ENCODE measurements at regions not wholly inside any gene's neighbourhood (a gene's known extent, or its start where the extent isn't known, plus 50 kb on each side); places are given as distances from the start of the nearest gene placed in this dataset.

- TF ChIP-seq, protein P1, sequence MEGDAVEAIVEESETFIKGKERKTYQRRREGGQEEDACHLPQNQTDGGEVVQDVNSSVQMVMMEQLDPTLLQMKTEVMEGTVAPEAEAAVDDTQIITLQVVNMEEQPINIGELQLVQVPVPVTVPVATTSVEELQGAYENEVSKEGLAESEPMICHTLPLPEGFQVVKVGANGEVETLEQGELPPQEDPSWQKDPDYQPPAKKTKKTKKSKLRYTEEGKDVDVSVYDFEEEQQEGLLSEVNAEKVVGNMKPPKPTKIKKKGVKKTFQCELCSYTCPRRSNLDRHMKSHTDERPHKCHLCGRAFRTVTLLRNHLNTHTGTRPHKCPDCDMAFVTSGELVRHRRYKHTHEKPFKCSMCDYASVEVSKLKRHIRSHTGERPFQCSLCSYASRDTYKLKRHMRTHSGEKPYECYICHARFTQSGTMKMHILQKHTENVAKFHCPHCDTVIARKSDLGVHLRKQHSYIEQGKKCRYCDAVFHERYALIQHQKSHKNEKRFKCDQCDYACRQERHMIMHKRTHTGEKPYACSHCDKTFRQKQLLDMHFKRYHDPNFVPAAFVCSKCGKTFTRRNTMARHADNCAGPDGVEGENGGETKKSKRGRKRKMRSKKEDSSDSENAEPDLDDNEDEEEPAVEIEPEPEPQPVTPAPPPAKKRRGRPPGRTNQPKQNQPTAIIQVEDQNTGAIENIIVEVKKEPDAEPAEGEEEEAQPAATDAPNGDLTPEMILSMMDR (IDR thresholded peaks at IDR 0.05) = no peak
- TF ChIP-seq POLR2AphosphoS5 (IDR thresholded peaks at IDR 0.05) = no peak
- TF ChIP-seq POLR2A (IDR thresholded peaks at IDR 0.05) = no peak
These were observed 239.1 kb downstream of the SEC14L1 start for GRCh38 chr17:77379832-77380231.

Data from breast epithelium (tissue), 3 donors.